ENCODE measurements at regions not wholly inside any gene's neighbourhood (a gene's known extent, or its start where the extent isn't known, plus 50 kb on each side); places are given as distances from the start of the nearest gene placed in this dataset.

DNA sequence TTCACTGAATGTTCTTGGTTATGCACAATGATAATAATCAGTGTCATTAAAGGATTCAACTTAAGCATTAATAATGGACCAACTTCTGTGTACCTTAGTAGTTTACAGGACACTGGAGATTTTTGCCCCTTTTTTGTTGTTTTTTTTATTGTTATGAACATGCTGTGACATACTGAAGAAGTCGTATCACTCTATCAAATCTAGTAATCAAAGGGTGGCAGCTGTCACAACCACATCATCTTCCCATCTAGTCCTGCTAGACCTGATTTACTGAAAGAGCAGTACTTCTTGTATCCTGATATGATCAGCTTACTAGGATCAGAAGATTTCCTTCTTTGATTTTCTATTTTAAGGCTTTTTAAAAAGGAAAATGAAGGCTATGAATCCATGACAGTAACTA lies 504.6 kb upstream of the CELF2 start:
- Histone ChIP-seq H4K20me1 (ENCODE audit: insufficient read depth, low read length) (no peaks in the 10 kb centered on the region), H3K27me3 (ENCODE audit: insufficient read depth, low read length) (no peaks in the 10 kb centered on the region), H2AFZ (ENCODE audit: low read length) (no peak overlapping the region), H3K79me2 (ENCODE audit: insufficient read depth, low read length) (no peaks in the 10 kb centered on the region), H3K4me1 (ENCODE audit: insufficient read depth, low read length, severe bottlenecking) (no peaks in the 10 kb centered on the region), H3K9me2 (ENCODE audit: low read depth, low read length) (no peaks in the 10 kb centered on the region), H3K9me3 (ENCODE audit: low read length) (no peaks in the 10 kb centered on the region), H3F3A (ENCODE audit: insufficient read depth, low read length) (no peaks in the 10 kb centered on the region), H3K9ac (ENCODE audit: low read length) (no peak overlapping the region), H3K4me3 (ENCODE audit: low read depth, low read length, poor library complexity, severe bottlenecking) (no peak overlapping the region), H3K4me2 (ENCODE audit: low read length) (no peak overlapping the region), H3K36me3 (ENCODE audit: insufficient read depth, low read length) (no peaks in the 10 kb centered on the region), H3K27ac (ENCODE audit: low read depth, low read length, poor library complexity, severe bottlenecking) (no peak overlapping the region)
- TF ChIP-seq, protein P1, sequence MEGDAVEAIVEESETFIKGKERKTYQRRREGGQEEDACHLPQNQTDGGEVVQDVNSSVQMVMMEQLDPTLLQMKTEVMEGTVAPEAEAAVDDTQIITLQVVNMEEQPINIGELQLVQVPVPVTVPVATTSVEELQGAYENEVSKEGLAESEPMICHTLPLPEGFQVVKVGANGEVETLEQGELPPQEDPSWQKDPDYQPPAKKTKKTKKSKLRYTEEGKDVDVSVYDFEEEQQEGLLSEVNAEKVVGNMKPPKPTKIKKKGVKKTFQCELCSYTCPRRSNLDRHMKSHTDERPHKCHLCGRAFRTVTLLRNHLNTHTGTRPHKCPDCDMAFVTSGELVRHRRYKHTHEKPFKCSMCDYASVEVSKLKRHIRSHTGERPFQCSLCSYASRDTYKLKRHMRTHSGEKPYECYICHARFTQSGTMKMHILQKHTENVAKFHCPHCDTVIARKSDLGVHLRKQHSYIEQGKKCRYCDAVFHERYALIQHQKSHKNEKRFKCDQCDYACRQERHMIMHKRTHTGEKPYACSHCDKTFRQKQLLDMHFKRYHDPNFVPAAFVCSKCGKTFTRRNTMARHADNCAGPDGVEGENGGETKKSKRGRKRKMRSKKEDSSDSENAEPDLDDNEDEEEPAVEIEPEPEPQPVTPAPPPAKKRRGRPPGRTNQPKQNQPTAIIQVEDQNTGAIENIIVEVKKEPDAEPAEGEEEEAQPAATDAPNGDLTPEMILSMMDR (IDR thresholded peaks at IDR 0.05; ENCODE audit: low read length) = no peak
- TF ChIP-seq EZH2 (IDR thresholded peaks at IDR 0.05; ENCODE audit: borderline replicate concordance, low read length) = no peak

DNA sequence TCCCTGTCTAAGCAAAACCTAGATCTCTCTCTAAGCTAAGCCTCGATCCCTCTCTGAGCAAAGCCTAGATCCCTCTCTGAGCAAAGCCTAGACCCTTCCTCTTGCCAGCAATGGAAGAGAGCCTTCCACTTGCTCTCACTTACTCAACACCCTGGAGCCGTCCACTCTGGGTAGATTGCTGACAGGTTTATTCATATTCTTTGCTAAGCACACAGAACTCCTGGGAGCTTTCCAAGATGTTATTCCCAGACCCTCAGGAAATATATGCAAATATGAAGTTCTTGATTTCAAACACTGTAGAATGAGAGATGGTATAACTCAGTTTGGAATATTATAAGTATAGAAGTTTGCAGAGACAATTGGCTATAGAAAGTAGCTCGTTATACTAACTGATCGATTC lies 503.8 kb upstream of the CELF2 start:
- no peaks in the 10 kb centered on the region for H3K36me3 ChIP-seq (ENCODE audit: insufficient read depth, low read length)
- no peaks in the 10 kb centered on the region for H3K27me3 ChIP-seq (ENCODE audit: insufficient read depth, low read length)
- H3K9me2 ChIP-seq (ENCODE audit: low read depth, low read length) = no peaks in the 10 kb centered on the region
- no peak overlapping the region for H3K27ac ChIP-seq (ENCODE audit: low read depth, low read length, poor library complexity, severe bottlenecking)
- TF ChIP-seq EZH2 (IDR thresholded peaks at IDR 0.05; ENCODE audit: borderline replicate concordance, low read length) = no peak
- TF ChIP-seq, protein P1 (IDR thresholded peaks at IDR 0.05; ENCODE audit: low read length) = no peak
- H3K4me1 ChIP-seq (ENCODE audit: insufficient read depth, low read length, severe bottlenecking) = no peaks in the 10 kb centered on the region
- H2AFZ ChIP-seq (ENCODE audit: low read length) = no peak overlapping the region
- H3K9me3 ChIP-seq (ENCODE audit: low read length) = no peaks in the 10 kb centered on the region
- H3F3A ChIP-seq (ENCODE audit: insufficient read depth, low read length) = no peaks in the 10 kb centered on the region
- no peaks in the 10 kb centered on the region for H3K79me2 ChIP-seq (ENCODE audit: insufficient read depth, low read length)
- no peak overlapping the region for H3K4me2 ChIP-seq (ENCODE audit: low read length)
- H3K9ac ChIP-seq (ENCODE audit: low read length) = no peak overlapping the region
- no peak overlapping the region for H3K4me3 ChIP-seq (ENCODE audit: low read depth, low read length, poor library complexity, severe bottlenecking)
- H4K20me1 ChIP-seq (ENCODE audit: insufficient read depth, low read length) = no peaks in the 10 kb centered on the region

DNA sequence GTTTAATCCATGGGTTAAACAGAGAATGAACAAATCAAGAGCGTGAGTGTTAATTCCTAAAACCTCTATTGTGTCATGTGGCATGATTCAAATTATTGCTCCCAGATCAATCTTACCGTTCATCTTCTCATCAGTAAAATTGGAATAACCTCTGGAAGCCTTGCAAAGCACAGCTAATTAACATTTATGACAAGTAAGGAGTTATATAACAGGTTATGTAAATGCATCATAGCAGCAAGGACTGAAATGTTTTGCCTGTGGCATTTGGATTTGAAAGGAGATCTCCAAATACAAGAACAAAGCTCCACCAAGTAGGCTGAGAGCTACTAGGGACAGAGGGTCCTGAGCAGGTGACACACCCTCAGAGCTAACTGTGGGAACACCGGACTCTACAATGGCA lies 502.9 kb upstream of the CELF2 start:
- no peak overlapping the region for H3K4me2 ChIP-seq (ENCODE audit: low read length)
- H3K9me3 ChIP-seq (ENCODE audit: low read length) = no peaks in the 10 kb centered on the region
- no peaks in the 10 kb centered on the region for H3K79me2 ChIP-seq (ENCODE audit: insufficient read depth, low read length)
- H3K27ac ChIP-seq (ENCODE audit: low read depth, low read length, poor library complexity, severe bottlenecking) = no peak overlapping the region
- no peak overlapping the region for H2AFZ ChIP-seq (ENCODE audit: low read length)
- no peak for TF ChIP-seq EZH2 (IDR thresholded peaks at IDR 0.05; ENCODE audit: borderline replicate concordance, low read length)
- TF ChIP-seq, protein P1 (IDR thresholded peaks at IDR 0.05; ENCODE audit: low read length) = no peak
- no peaks in the 10 kb centered on the region for H3K27me3 ChIP-seq (ENCODE audit: insufficient read depth, low read length)
- H3K4me3 ChIP-seq (ENCODE audit: low read depth, low read length, poor library complexity, severe bottlenecking) = no peak overlapping the region
- H3K4me1 ChIP-seq (ENCODE audit: insufficient read depth, low read length, severe bottlenecking) = no peaks in the 10 kb centered on the region
- H3K9me2 ChIP-seq (ENCODE audit: low read depth, low read length) = no peaks in the 10 kb centered on the region
- H3K36me3 ChIP-seq (ENCODE audit: insufficient read depth, low read length) = no peaks in the 10 kb centered on the region
- H4K20me1 ChIP-seq (ENCODE audit: insufficient read depth, low read length) = no peaks in the 10 kb centered on the region
- H3K9ac ChIP-seq (ENCODE audit: low read length) = no peak overlapping the region
- no peaks in the 10 kb centered on the region for H3F3A ChIP-seq (ENCODE audit: insufficient read depth, low read length)
